SK-N-MC (cell line): ENCODE measurements at regions not wholly inside any gene's neighbourhood (a gene's known extent, or its start where the extent isn't known, plus 50 kb on each side); places are given as distances from the start of the nearest gene placed in this dataset.

Experiments used
- DNase-seq: peaks from one replicate; pipeline ENCODE4 v3.0.0-alpha.2; 2011; ENCODE audit warnings: low read depth, low spot score
- H3K27ac ChIP-seq: fragments of 200-600 bp; sonication (generic); 2 replicates; pipeline ENCODE4 v1.5.1; 2016; ENCODE audit warnings: mixed run types
- H3K36me3 ChIP-seq: fragments of 200-600 bp; sonication (generic); 2 replicates; pipeline ENCODE4 v1.6.1; 2017; ENCODE audit warnings: antibody characterized with exemption, low read length, mixed read lengths; ENCODE audit not compliant: insufficient read depth
- H3K4me3 ChIP-seq: fragments of 200-600 bp; sonication (generic); 2 replicates; pipeline ENCODE4 v1.5.1; 2016
- H3K9ac ChIP-seq: fragments of 200-600 bp; sonication (generic); 2 replicates; pipeline ENCODE4 v1.8.0; 2017; ENCODE audit warnings: mixed run types, mixed read lengths; ENCODE audit not compliant: insufficient read length
- H3K9me3 ChIP-seq: fragments of 200-600 bp; sonication (generic); 2 replicates; pipeline ENCODE4 v1.6.1; 2017; ENCODE audit warnings: low read depth, mild to moderate bottlenecking, antibody characterized with exemption, low read length, moderate library complexity, mixed read lengths
- EZH2 ChIP-seq: fragments of 200-600 bp; sonication (generic); IDR thresholded peaks from one replicate; pipeline ENCODE4 v1.6.1; 2017; ENCODE audit warnings: antibody characterized with exemption
- FOXP2 ChIP-seq: optimal IDR thresholded peaks from 2 replicates; pipeline ENCODE3; 2011; ENCODE audit warnings: mild to moderate bottlenecking, moderate library complexity; ENCODE audit not compliant: insufficient read depth; ENCODE audit errors: extremely low read length, control extremely low read depth
- POLR2AphosphoS5 ChIP-seq: IDR thresholded peaks from 2 replicates; pipeline ENCODE4 v1.6.1; 2012; ENCODE audit warnings: mild to moderate bottlenecking, low read depth, low read length, borderline replicate concordance

- Histone ChIP-seq H3K9ac (no peak overlapping the region), H3K27ac (no peak overlapping the region), H3K36me3 (no peaks in the 10 kb centered on the region), H3K9me3 (no peaks in the 10 kb centered on the region), H3K4me3 (no peak overlapping the region)
- no peak for DNase-seq
- TF ChIP-seq POLR2AphosphoS5, result no peak
- TF ChIP-seq EZH2, result no peak
- no peak for TF ChIP-seq FOXP2
These were observed 96.3 kb upstream of the KCNN2 start for GRCh38 chr5:114265432-114266060.

GRCh38 chr5:114266374-114266773, 95.5 kb upstream of the KCNN2 start:
- TF ChIP-seq POLR2AphosphoS5, result no peak
- TF ChIP-seq FOXP2, result no peak
- TF ChIP-seq EZH2, result no peak
- Histone ChIP-seq H3K36me3 (no peaks in the 10 kb centered on the region), H3K9me3 (no peaks in the 10 kb centered on the region), H3K9ac (no peak overlapping the region), H3K27ac (no peak overlapping the region), H3K4me3 (no peak overlapping the region)
- no peak for DNase-seq

GRCh38 chr5:114296191-114296590, 65.7 kb upstream of the KCNN2 start:
- no peak for TF ChIP-seq POLR2AphosphoS5
- no peak for TF ChIP-seq EZH2
- no peak for TF ChIP-seq FOXP2
- no peak overlapping the region for H3K4me3 ChIP-seq
- H3K36me3 ChIP-seq, result no peaks in the 10 kb centered on the region
- H3K9ac ChIP-seq, result no peak overlapping the region
- no peak for DNase-seq
- H3K27ac ChIP-seq, result no peak overlapping the region
- no peaks in the 10 kb centered on the region for H3K9me3 ChIP-seq

- no peak for DNase-seq
- Histone ChIP-seq H3K27ac (no peak overlapping the region), H3K9ac (no peak overlapping the region), H3K9me3 (no peaks in the 10 kb centered on the region), H3K36me3 (no peaks in the 10 kb centered on the region), H3K4me3 (no peak overlapping the region)
- TF ChIP-seq EZH2, result no peak
- TF ChIP-seq POLR2AphosphoS5, result no peak
- no peak for TF ChIP-seq FOXP2
These were observed 64.0 kb upstream of the KCNN2 start for GRCh38 chr5:114297915-114298314.

GRCh38 chr5:114305402-114306207, 56.3 kb upstream of the KCNN2 start:
- Histone ChIP-seq H3K9ac (no peak overlapping the region), H3K9me3 (no peaks in the 10 kb centered on the region), H3K27ac (no peak overlapping the region), H3K4me3 (no peak overlapping the region), H3K36me3 (no peaks in the 10 kb centered on the region)
- TF ChIP-seq FOXP2 (no peak), POLR2AphosphoS5 (no peak), EZH2 (no peak)
- DNase-seq, result no peak

GRCh38 chr5:114308017-114308416, 53.9 kb upstream of the KCNN2 start:
- Histone ChIP-seq H3K4me3 (no peak overlapping the region), H3K9ac (no peak overlapping the region), H3K27ac (no peak overlapping the region), H3K9me3 (no peaks in the 10 kb centered on the region), H3K36me3 (no peaks in the 10 kb centered on the region)
- no peak for TF ChIP-seq EZH2
- TF ChIP-seq FOXP2, result no peak
- TF ChIP-seq POLR2AphosphoS5, result no peak
- DNase-seq, result no peak

GRCh38 chr5:114308508-114308907, 53.4 kb upstream of the KCNN2 start:
- no peak for DNase-seq
- Histone ChIP-seq H3K36me3 (no peaks in the 10 kb centered on the region), H3K9ac (no peak overlapping the region), H3K4me3 (no peak overlapping the region), H3K9me3 (no peaks in the 10 kb centered on the region), H3K27ac (no peak overlapping the region)
- TF ChIP-seq FOXP2, result no peak
- no peak for TF ChIP-seq EZH2
- TF ChIP-seq POLR2AphosphoS5, result no peak

- Histone ChIP-seq H3K36me3 (no peaks in the 10 kb centered on the region), H3K27ac (no peak overlapping the region), H3K9me3 (no peaks in the 10 kb centered on the region), H3K4me3 (no peak overlapping the region), H3K9ac (no peak overlapping the region)
- no peak for TF ChIP-seq FOXP2
- no peak for TF ChIP-seq POLR2AphosphoS5
- TF ChIP-seq EZH2, result no peak
- DNase-seq, result no peak
These were observed 51.2 kb upstream of the KCNN2 start for GRCh38 chr5:114310666-114311065.

GRCh38 chr5:114311281-114311680, 50.6 kb upstream of the KCNN2 start:
- Histone ChIP-seq H3K4me3 (no peak overlapping the region), H3K9me3 (no peaks in the 10 kb centered on the region), H3K36me3 (no peaks in the 10 kb centered on the region), H3K9ac (no peak overlapping the region), H3K27ac (no peak overlapping the region)
- no peak for DNase-seq
- TF ChIP-seq POLR2AphosphoS5 (no peak), FOXP2 (no peak), EZH2 (no peak)
